PC-3 (cell line): ENCODE measurements at regions not wholly inside any gene's neighbourhood (a gene's known extent, or its start where the extent isn't known, plus 50 kb on each side); places are given as distances from the start of the nearest gene placed in this dataset.

Source experiments
- ATAC-seq: fragments of 200-7000 bp; cut with Tn5 transposase; 2 replicates; pipeline ENCODE4 v1.9.1; 2020; ENCODE audit warnings: mild to moderate bottlenecking, moderate library complexity
- BruUV-seq: library from RNA; stranded (reverse); fragments of 400-500 nt; replicated peaks from 2 replicates; lab custom pipeline; 2021; lab: Mats Ljungman, UMichigan
- CTCF ChIA-PET: fragments of 300-600 bp; sonication (Branson Sonifier 250); formaldehyde crosslinking; loops from one replicate; lab custom pipeline; 2022; ENCODE audit warnings: antibody characterized with exemption; lab: Charles Lee
- POLR2A ChIA-PET: fragments of 300-600 bp; sonication (Branson Sonifier 250); formaldehyde crosslinking; loops from one replicate; lab custom pipeline; 2022; ENCODE audit warnings: antibody characterized with exemption; ENCODE audit not compliant: unreplicated experiment; lab: Charles Lee
- DNase-seq: peaks from one replicate; pipeline ENCODE4 v3.0.0-alpha.2; 2015
- H2AFZ ChIP-seq: fragments of 300-600 bp; sonication (generic); 2 replicates; pipeline ENCODE4 v1.6.0; 2016; ENCODE audit warnings: antibody characterized with exemption, low read length
- H3F3A ChIP-seq: fragments of 300-600 bp; sonication (generic); one replicate; pipeline ENCODE4 v1.6.0; 2017; ENCODE audit warnings: antibody characterized with exemption, low read length, control low read depth, mild to moderate bottlenecking; ENCODE audit not compliant: unreplicated experiment
- H3K27ac ChIP-seq: fragments of 300-600 bp; sonication (generic); 2 replicates; pipeline ENCODE4 v1.5.1; 2016; ENCODE audit warnings: mild to moderate bottlenecking, low read length
- H3K27me3 ChIP-seq: fragments of 300-600 bp; sonication (generic); 2 replicates; pipeline ENCODE4 v1.6.1; 2016; ENCODE audit warnings: low read length, mixed read lengths
- H3K36me3 ChIP-seq: fragments of 300-600 bp; sonication (generic); 2 replicates; pipeline ENCODE4 v1.6.1; 2016; ENCODE audit warnings: low read depth, mixed run types, low read length, mixed read lengths
- H3K4me1 ChIP-seq: fragments of 300-600 bp; sonication (generic); 2 replicates; pipeline ENCODE4 v1.5.1; 2016; ENCODE audit warnings: low read length; ENCODE audit not compliant: insufficient read depth
- H3K4me2 ChIP-seq: fragments of 300-600 bp; sonication (generic); 2 replicates; pipeline ENCODE4 v1.6.0; 2016; ENCODE audit warnings: low read length
- H3K4me3 ChIP-seq: fragments of 300-600 bp; sonication (generic); 2 replicates; pipeline ENCODE4 v1.5.1; 2016; ENCODE audit warnings: mild to moderate bottlenecking, low read length, mixed read lengths
- H3K79me2 ChIP-seq: fragments of 300-600 bp; sonication (generic); 2 replicates; pipeline ENCODE4 v1.6.1; 2017; ENCODE audit warnings: low read length, mixed read lengths
- H3K9ac ChIP-seq: fragments of 300-600 bp; sonication (generic); 2 replicates; pipeline ENCODE4 v1.6.0; 2016; ENCODE audit warnings: mild to moderate bottlenecking, low read length
- H3K9me2 ChIP-seq: fragments of 300-600 bp; sonication (generic); replicated peaks from 2 replicates; pipeline ENCODE4 v1.6.1; 2016; ENCODE audit warnings: mixed run types, low read length, mixed read lengths
- H3K9me3 ChIP-seq: fragments of 300-600 bp; sonication (generic); 2 replicates; pipeline ENCODE4 v1.6.1; 2016; ENCODE audit warnings: low read length, mixed read lengths
- H4K20me1 ChIP-seq: fragments of 300-600 bp; sonication (generic); 2 replicates; pipeline ENCODE4 v1.6.1; 2016; ENCODE audit warnings: low read length, mixed read lengths
- CTCF ChIP-seq: fragments of 300-600 bp; sonication (generic); conservative IDR thresholded peaks from 2 replicates; pipeline ENCODE4 v1.5.1; 2017; ENCODE audit warnings: antibody characterized with exemption, low read depth, mild to moderate bottlenecking, low read length
- EZH2 ChIP-seq: fragments of 300-600 bp; sonication (generic); IDR thresholded peaks from one replicate; pipeline ENCODE4 v1.6.1; 2017; ENCODE audit warnings: antibody characterized with exemption, mild to moderate bottlenecking, low read length; ENCODE audit not compliant: unreplicated experiment
- EZH2phosphoT487 ChIP-seq: fragments of 300-600 bp; sonication (generic); IDR thresholded peaks from 2 replicates; pipeline ENCODE4 v1.6.1; 2018; ENCODE audit warnings: mild to moderate bottlenecking, antibody characterized with exemption, low read length, borderline replicate concordance
- intact Hi-C: fragments of 100-400 bp; cut with micrococcal nuclease; formaldehyde crosslinking; loops from 2 replicates; pipeline ENCODE4 v1.9.0; 2023

- Histone ChIP-seq H3K36me3 (no peaks in the 10 kb centered on the region), H3K4me1 (no peaks in the 10 kb centered on the region), H3F3A (no peaks in the 10 kb centered on the region), H3K27me3 (no peaks in the 10 kb centered on the region), H3K9ac (no peak overlapping the region), H3K9me3 (no peaks in the 10 kb centered on the region), H3K9me2 (no peaks in the 10 kb centered on the region), H2AFZ (0 out of 2 replicates have a peak overlapping the region, but pooled peaks have one; percentile 39), H3K79me2 (no peaks in the 10 kb centered on the region), H3K27ac (no peak overlapping the region), H4K20me1 (no peaks in the 10 kb centered on the region), H3K4me3 (no peak overlapping the region), H3K4me2 (no peak overlapping the region)
- intact Hi-C loops, result no loop called here
- ChIA-PET CTCF (no interaction called here), POLR2A (no interaction called here)
- no peak for TF ChIP-seq CTCF
- TF ChIP-seq EZH2phosphoT487, result no peak
- TF ChIP-seq EZH2, result no peak
- ATAC-seq (no peak), DNase-seq (no peak)
- no TSS peak for BruUV-seq
Measured at GRCh38 chr5:28214292-28214691, 1175.9 kb upstream of the CDH9 start.

DNA sequence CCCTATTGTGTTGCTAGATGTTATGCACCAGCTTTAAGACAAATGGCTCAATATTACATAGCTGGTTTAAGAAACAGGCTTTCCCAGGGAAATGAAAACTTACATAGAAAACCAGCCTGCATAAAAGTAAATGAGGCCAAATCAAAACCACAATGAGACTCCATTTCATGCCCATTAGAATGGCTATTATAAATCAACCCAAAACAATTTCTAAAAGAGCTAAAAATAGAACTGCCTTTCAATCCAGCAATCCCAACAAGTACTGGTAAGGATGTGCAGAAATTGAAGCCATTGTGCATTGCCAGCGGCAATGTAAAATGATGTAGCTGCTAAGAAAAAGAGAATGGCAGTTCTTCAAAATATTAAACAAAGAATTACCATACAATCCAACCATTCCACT, 1170.0 kb upstream of the CDH9 start:
- Histone ChIP-seq H2AFZ (no peak overlapping the region), H3K27ac (no peak overlapping the region), H3K9ac (no peak overlapping the region), H3K9me2 (no peaks in the 10 kb centered on the region), H3K4me1 (no peaks in the 10 kb centered on the region), H3K4me3 (no peak overlapping the region), H3K9me3 (no peaks in the 10 kb centered on the region), H4K20me1 (no peaks in the 10 kb centered on the region), H3F3A (no peaks in the 10 kb centered on the region), H3K4me2 (no peak overlapping the region), H3K79me2 (no peaks in the 10 kb centered on the region), H3K27me3 (no peaks in the 10 kb centered on the region), H3K36me3 (no peaks in the 10 kb centered on the region)
- intact Hi-C loops, result no loop called here
- BruUV-seq, result no TSS peak
- ChIA-PET POLR2A (interaction anchor here (0.6 kb wide), 1 partner anchor 9 kb away, joined by 4 read pairs; no protein-coding TSS in a partner anchor), CTCF (no interaction called here)
- ATAC-seq (no peak), DNase-seq (no peak)
- no peak for TF ChIP-seq EZH2phosphoT487
- no peak for TF ChIP-seq EZH2
- TF ChIP-seq CTCF, result no peak

GRCh38 chr5:28190011-28190410, 1151.6 kb upstream of the CDH9 start:
- no peaks in the 10 kb centered on the region for H3K27me3 ChIP-seq
- H3K36me3 ChIP-seq, result no peaks in the 10 kb centered on the region
- no peak overlapping the region for H3K4me2 ChIP-seq
- ChIA-PET CTCF (no interaction called here), POLR2A (no interaction called here)
- no peak overlapping the region for H3K9ac ChIP-seq
- TF ChIP-seq CTCF (no peak), EZH2 (no peak), EZH2phosphoT487 (no peak)
- no peaks in the 10 kb centered on the region for H3K79me2 ChIP-seq
- no peaks in the 10 kb centered on the region for H3K9me3 ChIP-seq
- no peaks in the 10 kb centered on the region for H4K20me1 ChIP-seq
- intact Hi-C loops, result no loop called here
- no peaks in the 10 kb centered on the region for H3K9me2 ChIP-seq
- no TSS peak for BruUV-seq
- no peaks in the 10 kb centered on the region for H3F3A ChIP-seq
- H3K27ac ChIP-seq, result no peak overlapping the region
- H3K4me1 ChIP-seq, result no peaks in the 10 kb centered on the region
- H3K4me3 ChIP-seq, result no peak overlapping the region
- peak overlapping the region; percentile 31 for H2AFZ ChIP-seq
- DNase-seq (peak; percentile 3), ATAC-seq (peak; percentile 76)
